ENCODE measurements at regions not wholly inside any gene's neighbourhood (a gene's known extent, or its start where the extent isn't known, plus 50 kb on each side); places are given as distances from the start of the nearest gene placed in this dataset.
A peak's percentile ranks its signal among the peaks of the same experiment; 100 is the strongest.

GRCh38 chr14:84435820-84436324, 1094.1 kb upstream of the FLRT2 start:
- Histone ChIP-seq H3K4me2 (ENCODE audit: low read length) (no peak overlapping the region), H3K9me2 (ENCODE audit: insufficient read depth, low read length) (no peaks in the 10 kb centered on the region), H3K36me3 (ENCODE audit: insufficient read depth, low read length) (no peaks in the 10 kb centered on the region), H4K20me1 (ENCODE audit: insufficient read depth) (no peaks in the 10 kb centered on the region), H3K4me3 (ENCODE audit: low read length) (no peak overlapping the region), H3K9me3 (ENCODE audit: low read length) (no peaks in the 10 kb centered on the region), H2AFZ (ENCODE audit: low read depth, low read length) (no peak overlapping the region), H3K27me3 (ENCODE audit: insufficient read depth, low read depth, low read length) (no peaks in the 10 kb centered on the region), H3K9ac (ENCODE audit: low read length) (no peak overlapping the region), H3K27ac (ENCODE audit: low read length) (peak overlapping the region; percentile 66), H3K79me2 (replicated peaks; ENCODE audit: insufficient read depth, low read length) (no peaks in the 10 kb centered on the region), H3F3A (ENCODE audit: insufficient read depth, low read length, poor library complexity, severe bottlenecking) (no peaks in the 10 kb centered on the region)
- no peak for TF ChIP-seq MXI1 (conservative IDR thresholded peaks at IDR 0.05; ENCODE audit: poor library complexity, severe bottlenecking)
- TF ChIP-seq EZH2 (IDR thresholded peaks at IDR 0.05; ENCODE audit: borderline replicate concordance, insufficient read depth, low read length, poor library complexity, severe bottlenecking) = no peak
- TF ChIP-seq POLR2AphosphoS5 (IDR thresholded peaks at IDR 0.05) = peak; percentile 78
- TF ChIP-seq SMC3 (conservative IDR thresholded peaks at IDR 0.05; ENCODE audit: poor library complexity) = no peak
- TF ChIP-seq RAD21 (conservative IDR thresholded peaks at IDR 0.05) = no peak
- no peak for TF ChIP-seq CTCF (IDR thresholded peaks at IDR 0.05; ENCODE audit: poor library complexity, severe bottlenecking)
- peak; percentile 85 for TF ChIP-seq REST (IDR thresholded peaks at IDR 0.05; ENCODE audit: borderline replicate concordance)
- peak; percentile 96 for TF ChIP-seq EP300 (conservative IDR thresholded peaks at IDR 0.05; ENCODE audit: poor library complexity, severe bottlenecking)
- no peak for TF ChIP-seq TAF1 (IDR thresholded peaks at IDR 0.05; ENCODE audit: low read depth)

- H3K27me3 ChIP-seq (ENCODE audit: insufficient read depth, low read depth, low read length) = no peaks in the 10 kb centered on the region
- no peak overlapping the region for H3K4me2 ChIP-seq (ENCODE audit: low read length)
- no peak overlapping the region for H3K4me3 ChIP-seq (ENCODE audit: low read length)
- no peaks in the 10 kb centered on the region for H3K9me2 ChIP-seq (ENCODE audit: insufficient read depth, low read length)
- H3K9ac ChIP-seq (ENCODE audit: low read length) = peak overlapping the region; percentile 8
- no peaks in the 10 kb centered on the region for H3K79me2 ChIP-seq (replicated peaks; ENCODE audit: insufficient read depth, low read length)
- peak overlapping the region; percentile 66 for H3K27ac ChIP-seq (ENCODE audit: low read length)
- H3K36me3 ChIP-seq (ENCODE audit: insufficient read depth, low read length) = no peaks in the 10 kb centered on the region
- no peaks in the 10 kb centered on the region for H4K20me1 ChIP-seq (ENCODE audit: insufficient read depth)
- H3F3A ChIP-seq (ENCODE audit: insufficient read depth, low read length, poor library complexity, severe bottlenecking) = no peaks in the 10 kb centered on the region
- H3K9me3 ChIP-seq (ENCODE audit: low read length) = no peaks in the 10 kb centered on the region
- no peak for TF ChIP-seq MXI1 (conservative IDR thresholded peaks at IDR 0.05; ENCODE audit: poor library complexity, severe bottlenecking)
- TF ChIP-seq EP300 (conservative IDR thresholded peaks at IDR 0.05; ENCODE audit: poor library complexity, severe bottlenecking) = no peak
- TF ChIP-seq EZH2 (IDR thresholded peaks at IDR 0.05; ENCODE audit: borderline replicate concordance, insufficient read depth, low read length, poor library complexity, severe bottlenecking) = no peak
- no peak for TF ChIP-seq TAF1 (IDR thresholded peaks at IDR 0.05; ENCODE audit: low read depth)
- no peak for TF ChIP-seq REST (IDR thresholded peaks at IDR 0.05; ENCODE audit: borderline replicate concordance)
- H2AFZ ChIP-seq (ENCODE audit: low read depth, low read length) = peak overlapping the region; percentile 28
These were observed 1093.4 kb upstream of the FLRT2 start for GRCh38 chr14:84436528-84436927.
